Neural progenitor cell (in vitro differentiated cells): ENCODE measurements at regions not wholly inside any gene's neighbourhood (a gene's known extent, or its start where the extent isn't known, plus 50 kb on each side); places are given as distances from the start of the nearest gene placed in this dataset.

Experiments
- EZH2 ChIP-seq: fragments of 200-600 bp; sonication (generic); IDR thresholded peaks from 2 replicates; pipeline ENCODE4 v1.6.1; 2017; ENCODE audit warnings: antibody characterized with exemption, mild to moderate bottlenecking, moderate library complexity
- EZH2phosphoT487 ChIP-seq: fragments of 200-600 bp; sonication (generic); IDR thresholded peaks from 2 replicates; pipeline ENCODE4 v1.6.1; 2017; ENCODE audit warnings: antibody characterized with exemption
- TF ChIP-seq, protein P1 (sequence below): fragments of 200-600 bp; sonication (generic); IDR thresholded peaks from 2 replicates; pipeline ENCODE4 v1.5.1; 2017; ENCODE audit warnings: antibody characterized with exemption, mild to moderate bottlenecking

DNA sequence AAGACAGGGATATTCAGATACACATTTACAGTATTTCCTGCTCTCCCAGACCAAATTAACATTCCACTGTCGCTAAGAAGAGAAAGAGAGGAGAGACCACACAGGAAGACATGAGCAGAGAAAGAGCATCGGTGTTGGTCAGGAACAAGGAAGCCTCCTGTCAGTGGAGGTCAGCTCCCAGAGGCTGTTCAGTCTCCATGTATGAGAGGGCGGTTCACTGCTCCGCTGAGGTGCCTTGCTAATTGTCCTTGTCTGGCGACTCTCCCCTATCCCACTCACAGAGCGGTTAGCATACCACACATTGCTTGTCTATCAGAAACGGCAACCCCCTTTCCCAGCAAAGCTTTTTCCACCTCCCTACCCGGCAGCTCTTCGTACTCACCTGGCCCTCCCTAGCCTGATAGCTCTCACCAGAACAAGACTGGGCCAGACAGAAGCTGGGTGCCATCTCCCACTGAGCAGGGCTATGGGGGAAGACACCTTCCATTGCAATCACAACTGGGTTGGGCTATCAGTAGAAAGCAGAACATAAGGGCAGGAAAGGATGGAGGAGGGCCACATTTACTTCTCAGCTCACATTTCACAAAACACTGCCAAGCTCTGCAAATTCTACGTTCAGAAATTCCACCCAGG lies 58.6 kb upstream of the LMNB1 start:
- TF ChIP-seq, protein P1, sequence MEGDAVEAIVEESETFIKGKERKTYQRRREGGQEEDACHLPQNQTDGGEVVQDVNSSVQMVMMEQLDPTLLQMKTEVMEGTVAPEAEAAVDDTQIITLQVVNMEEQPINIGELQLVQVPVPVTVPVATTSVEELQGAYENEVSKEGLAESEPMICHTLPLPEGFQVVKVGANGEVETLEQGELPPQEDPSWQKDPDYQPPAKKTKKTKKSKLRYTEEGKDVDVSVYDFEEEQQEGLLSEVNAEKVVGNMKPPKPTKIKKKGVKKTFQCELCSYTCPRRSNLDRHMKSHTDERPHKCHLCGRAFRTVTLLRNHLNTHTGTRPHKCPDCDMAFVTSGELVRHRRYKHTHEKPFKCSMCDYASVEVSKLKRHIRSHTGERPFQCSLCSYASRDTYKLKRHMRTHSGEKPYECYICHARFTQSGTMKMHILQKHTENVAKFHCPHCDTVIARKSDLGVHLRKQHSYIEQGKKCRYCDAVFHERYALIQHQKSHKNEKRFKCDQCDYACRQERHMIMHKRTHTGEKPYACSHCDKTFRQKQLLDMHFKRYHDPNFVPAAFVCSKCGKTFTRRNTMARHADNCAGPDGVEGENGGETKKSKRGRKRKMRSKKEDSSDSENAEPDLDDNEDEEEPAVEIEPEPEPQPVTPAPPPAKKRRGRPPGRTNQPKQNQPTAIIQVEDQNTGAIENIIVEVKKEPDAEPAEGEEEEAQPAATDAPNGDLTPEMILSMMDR, result no peak
- TF ChIP-seq EZH2 (no peak), EZH2phosphoT487 (no peak)
